ENCODE measurements at regions not wholly inside any gene's neighbourhood (a gene's known extent, or its start where the extent isn't known, plus 50 kb on each side); places are given as distances from the start of the nearest gene placed in this dataset.

DNA sequence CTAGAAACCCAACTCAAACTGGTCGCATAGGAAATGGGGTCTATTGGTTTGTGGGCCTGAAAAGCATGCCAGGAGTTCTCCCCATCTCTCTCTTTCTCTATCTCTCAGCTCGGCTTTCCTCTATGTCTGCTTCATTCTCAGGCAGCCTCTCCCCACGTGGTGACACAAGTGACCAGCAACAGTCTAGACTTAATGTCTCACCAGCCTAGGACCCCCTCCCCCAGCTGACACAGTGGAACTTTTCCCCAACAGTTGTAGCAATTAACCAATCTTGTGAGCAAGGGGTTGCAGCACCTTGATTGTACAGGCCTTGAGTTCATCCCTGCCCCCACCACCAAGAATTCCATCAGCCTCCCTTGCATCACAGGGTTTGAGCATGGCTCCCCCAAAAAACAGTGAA, 159.8 kb upstream of the KIT start:
- Histone ChIP-seq H3K9me3 (ENCODE audit: control extremely low read depth in 1 of 3, control insufficient read depth in 2 of 3, insufficient read depth in 1 of 3, low read length in 2 of 3) (no peaks in the 10 kb centered on the region), H3K79me2 (ENCODE audit: control insufficient read depth, insufficient read depth, low read length) (no peaks in the 10 kb centered on the region), H3K4me3 (ENCODE audit: control extremely low read depth in 1 of 5, extremely low read depth in 1 of 5, insufficient read depth in 1 of 5, low read depth in 2 of 5, low read length in 4 of 5) (no peak overlapping the region), H3K27me3 (replicated peaks in 1 of 4; ENCODE audit: control extremely low read depth in 1 of 4, control insufficient read depth in 3 of 4, insufficient read depth in 4 of 4, low read length in 3 of 4) (peaks cover 0 to 3% (median 0%) of the 10 kb centered on the region in 4 experiments), H3K4me1 (ENCODE audit: control insufficient read depth in 2 of 2, insufficient read depth in 2 of 2, low read length in 2 of 2) (no peaks in the 10 kb centered on the region), H3K36me3 (replicated peaks in 1 of 2; ENCODE audit: control extremely low read depth in 1 of 2, control insufficient read depth in 1 of 2, extremely low read depth in 1 of 2, insufficient read depth in 2 of 2, low read length in 1 of 2) (no peaks in the 10 kb centered on the region), H4K20me1 (ENCODE audit: control insufficient read depth, insufficient read depth, low read length, poor library complexity, severe bottlenecking) (no peaks in the 10 kb centered on the region), H2AFZ (ENCODE audit: insufficient read depth, low read depth, low read length, poor library complexity, severe bottlenecking) (no peak overlapping the region), H3K9ac (ENCODE audit: low read length) (no peak overlapping the region), H3K4me2 (replicated peaks; ENCODE audit: low read depth, low read length, poor library complexity, severe bottlenecking) (no peak overlapping the region), H3K27ac (ENCODE audit: low read length in 2 of 2) (no peak overlapping the region)
- Mint-ChIP-seq H3K4me1 (no peaks in the 10 kb centered on the region), H3K27me3 (peaks cover 6% of the 10 kb centered on the region), H3K4me3 (no peak overlapping the region), H3K9me3 (ENCODE audit: insufficient read depth) (no peaks in the 10 kb centered on the region), H3K27ac (no peak overlapping the region)
- TF ChIP-seq EZH2 (IDR thresholded peaks at IDR 0.05; ENCODE audit: borderline replicate concordance, insufficient read depth, low read depth, low read length, poor library complexity, severe bottlenecking), result no peak
- TF ChIP-seq, protein P1, sequence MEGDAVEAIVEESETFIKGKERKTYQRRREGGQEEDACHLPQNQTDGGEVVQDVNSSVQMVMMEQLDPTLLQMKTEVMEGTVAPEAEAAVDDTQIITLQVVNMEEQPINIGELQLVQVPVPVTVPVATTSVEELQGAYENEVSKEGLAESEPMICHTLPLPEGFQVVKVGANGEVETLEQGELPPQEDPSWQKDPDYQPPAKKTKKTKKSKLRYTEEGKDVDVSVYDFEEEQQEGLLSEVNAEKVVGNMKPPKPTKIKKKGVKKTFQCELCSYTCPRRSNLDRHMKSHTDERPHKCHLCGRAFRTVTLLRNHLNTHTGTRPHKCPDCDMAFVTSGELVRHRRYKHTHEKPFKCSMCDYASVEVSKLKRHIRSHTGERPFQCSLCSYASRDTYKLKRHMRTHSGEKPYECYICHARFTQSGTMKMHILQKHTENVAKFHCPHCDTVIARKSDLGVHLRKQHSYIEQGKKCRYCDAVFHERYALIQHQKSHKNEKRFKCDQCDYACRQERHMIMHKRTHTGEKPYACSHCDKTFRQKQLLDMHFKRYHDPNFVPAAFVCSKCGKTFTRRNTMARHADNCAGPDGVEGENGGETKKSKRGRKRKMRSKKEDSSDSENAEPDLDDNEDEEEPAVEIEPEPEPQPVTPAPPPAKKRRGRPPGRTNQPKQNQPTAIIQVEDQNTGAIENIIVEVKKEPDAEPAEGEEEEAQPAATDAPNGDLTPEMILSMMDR (IDR thresholded peaks at IDR 0.05), result no peak
- 40% methylated on average over 2 of the region's 3 CpGs for WGBS (ENCODE audit: insufficient coverage)
- intact Hi-C loops (cut with micrococcal nuclease), result no loop called here
- ChIA-PET POLR2A (no interaction called here), CTCF (no interaction called here)
- DNase-seq (no peak), ATAC-seq (ENCODE audit: low read depth) (no peak)

DNA sequence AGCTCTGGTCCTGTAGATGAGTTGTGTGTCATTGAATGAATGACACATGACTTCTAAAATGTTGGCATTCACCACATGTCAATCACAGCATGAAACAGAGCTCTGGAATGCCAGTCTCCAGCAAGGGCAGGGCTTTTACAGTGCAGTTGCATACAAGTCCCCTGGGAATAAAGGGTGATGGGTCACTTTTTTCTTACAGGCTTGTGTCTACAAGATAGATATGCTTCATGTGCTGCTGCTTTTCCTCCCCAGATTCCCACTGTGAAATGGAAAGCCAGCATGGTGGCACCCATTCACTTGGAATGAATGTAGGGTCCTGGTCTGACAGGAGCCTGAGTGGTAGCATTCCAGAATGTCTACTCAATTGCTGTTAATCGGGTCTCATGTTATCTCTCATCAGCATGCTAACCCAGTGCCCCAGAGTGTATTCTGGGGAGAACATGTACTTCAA, 159.1 kb upstream of the KIT start:
- Histone ChIP-seq H3K79me2 (ENCODE audit: control insufficient read depth, insufficient read depth, low read length) (no peaks in the 10 kb centered on the region), H3K9me3 (ENCODE audit: control extremely low read depth in 1 of 3, control insufficient read depth in 2 of 3, insufficient read depth in 1 of 3, low read length in 2 of 3) (no peaks in the 10 kb centered on the region), H3K4me2 (replicated peaks; ENCODE audit: low read depth, low read length, poor library complexity, severe bottlenecking) (no peak overlapping the region), H2AFZ (ENCODE audit: insufficient read depth, low read depth, low read length, poor library complexity, severe bottlenecking) (no peak overlapping the region), H3K36me3 (replicated peaks in 1 of 2; ENCODE audit: control extremely low read depth in 1 of 2, control insufficient read depth in 1 of 2, extremely low read depth in 1 of 2, insufficient read depth in 2 of 2, low read length in 1 of 2) (no peaks in the 10 kb centered on the region), H3K27me3 (replicated peaks in 1 of 4; ENCODE audit: control extremely low read depth in 1 of 4, control insufficient read depth in 3 of 4, insufficient read depth in 4 of 4, low read length in 3 of 4) (peaks cover 0 to 3% (median 0%) of the 10 kb centered on the region in 4 experiments), H3K27ac (ENCODE audit: low read length in 2 of 2) (no peak overlapping the region), H3K4me1 (ENCODE audit: control insufficient read depth in 2 of 2, insufficient read depth in 2 of 2, low read length in 2 of 2) (no peaks in the 10 kb centered on the region), H3K9ac (ENCODE audit: low read length) (no peak overlapping the region), H4K20me1 (ENCODE audit: control insufficient read depth, insufficient read depth, low read length, poor library complexity, severe bottlenecking) (no peaks in the 10 kb centered on the region), H3K4me3 (ENCODE audit: control extremely low read depth in 1 of 5, extremely low read depth in 1 of 5, insufficient read depth in 1 of 5, low read depth in 2 of 5, low read length in 4 of 5) (no peak overlapping the region)
- Mint-ChIP-seq H3K27ac (no peak overlapping the region), H3K27me3 (peaks cover 6% of the 10 kb centered on the region), H3K4me3 (no peak overlapping the region), H3K4me1 (no peaks in the 10 kb centered on the region), H3K9me3 (ENCODE audit: insufficient read depth) (no peaks in the 10 kb centered on the region)
- ChIA-PET POLR2A (no interaction called here), CTCF (no interaction called here)
- ATAC-seq (ENCODE audit: low read depth) (no peak), DNase-seq (no peak)
- intact Hi-C loops (cut with micrococcal nuclease), result no loop called here
- 83% methylated on average over 1 of the region's 1 CpG for WGBS (ENCODE audit: insufficient coverage)
- no peak for TF ChIP-seq EZH2 (IDR thresholded peaks at IDR 0.05; ENCODE audit: borderline replicate concordance, insufficient read depth, low read depth, low read length, poor library complexity, severe bottlenecking)
- TF ChIP-seq, protein P1 (IDR thresholded peaks at IDR 0.05), result no peak

Data from B cell (primary cell).